CD4-positive, CD25-positive, alpha-beta regulatory T cell (primary cell): ENCODE measurements at regions not wholly inside any gene's neighbourhood (a gene's known extent, or its start where the extent isn't known, plus 50 kb on each side); places are given as distances from the start of the nearest gene placed in this dataset.

Experiments used
- ATAC-seq, 2 donors: fragments of 150-1000 bp; cut with Tn5 transposase; one replicate each; pipeline ENCODE4 v1.10.0; 2021; ENCODE audit warnings: low read depth in 2 of 2, moderate number of reproducible peaks in 2 of 2, moderate library complexity in 1 of 2
- DNase-seq, 3 donors: peaks; one replicate each; pipeline versions ENCODE4 v3.0.0 to v3.0.0-alpha.2; 2012 to 2022; ENCODE audit warnings: mixed read lengths in 1 of 3
- H3K27ac ChIP-seq: one replicate; pipeline ENCODE4 v1.7.0; 2013; ENCODE audit warnings: mild to moderate bottlenecking, low read length; ENCODE audit not compliant: insufficient read depth, poor library complexity, severe bottlenecking
- H3K27me3 ChIP-seq: one replicate; pipeline ENCODE4 v1.7.0; 2013; ENCODE audit warnings: low read length; ENCODE audit not compliant: control insufficient read depth, insufficient read depth
- H3K36me3 ChIP-seq: one replicate; pipeline ENCODE4 v1.7.0; 2013; ENCODE audit warnings: mild to moderate bottlenecking, low read length, moderate library complexity; ENCODE audit not compliant: control insufficient read depth, insufficient read depth
- H3K4me1 ChIP-seq: 2 replicates; pipeline ENCODE4 v1.7.0; 2013; ENCODE audit warnings: mild to moderate bottlenecking, low read length; ENCODE audit not compliant: insufficient read depth, control insufficient read depth, poor library complexity, severe bottlenecking
- H3K4me3 ChIP-seq: one replicate; pipeline ENCODE4 v1.7.0; 2013; ENCODE audit warnings: low read depth, mild to moderate bottlenecking, low read length, moderate library complexity
- H3K9me3 ChIP-seq, 2 experiments: 1 replicate in 1 of 2; 2 replicates in 1 of 2; pipeline ENCODE4 v1.7.0; 2013; ENCODE audit warnings: low read length in 2 of 2, mild to moderate bottlenecking in 1 of 2, moderate library complexity in 1 of 2; ENCODE audit not compliant: control insufficient read depth in 2 of 2
- H3K27ac Mint-ChIP-seq, 3 donors: one replicate each; pipeline ENCODE4 v1.8.0; 2020 to 2022; ENCODE audit warnings: mild to moderate bottlenecking in 3 of 3, mixed read lengths in 3 of 3, moderate library complexity in 2 of 3
- H3K27me3 Mint-ChIP-seq: one replicate; pipeline ENCODE4 v1.8.0; 2022; ENCODE audit warnings: mild to moderate bottlenecking, mixed read lengths
- H3K36me3 Mint-ChIP-seq: one replicate; pipeline ENCODE4 v1.8.0; 2020; ENCODE audit warnings: mixed read lengths
- H3K4me1 Mint-ChIP-seq, 4 donors: one replicate each; pipeline ENCODE4 v1.8.0; 2020 to 2022; ENCODE audit warnings: mixed read lengths in 4 of 4, mild to moderate bottlenecking in 1 of 4
- H3K4me3 Mint-ChIP-seq, 4 donors: one replicate each; pipeline ENCODE4 v1.8.0; 2020 to 2022; ENCODE audit warnings: mild to moderate bottlenecking in 4 of 4, mixed read lengths in 4 of 4, moderate library complexity in 3 of 4
- H3K9me3 Mint-ChIP-seq, 7 donors: one replicate each; pipeline ENCODE4 v1.8.0; 2020 to 2022; ENCODE audit warnings: mixed read lengths in 7 of 7, mild to moderate bottlenecking in 3 of 7, moderate library complexity in 2 of 7

DNA sequence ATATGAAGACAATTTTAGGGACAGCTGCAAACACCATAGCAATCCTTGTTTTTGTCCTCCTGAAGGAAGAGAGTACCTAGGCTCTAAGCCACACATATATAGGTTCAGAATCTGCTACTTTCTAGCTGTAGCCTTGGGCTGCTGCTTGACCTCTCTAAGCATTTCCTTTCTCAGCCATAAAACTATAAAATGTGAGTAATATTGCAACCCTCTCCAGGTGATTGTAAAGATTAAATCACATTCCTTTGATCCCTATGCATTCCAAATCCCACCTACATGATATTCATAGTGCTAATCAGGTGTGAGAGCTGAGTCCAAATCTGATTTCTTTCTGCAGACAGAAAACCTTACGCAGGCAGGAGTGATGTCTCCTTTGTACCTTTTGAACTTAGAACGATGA, 913.5 kb downstream of the VRK1 start:
- H3K4me1 ChIP-seq: peaks cover 66% of the 10 kb centered on the region
- no peak for ATAC-seq

GRCh38 chr14:97712471-97712870, 915.3 kb downstream of the VRK1 start:
- ATAC-seq: no peak
- Mint-ChIP-seq H3K4me1 (peaks cover 35 to 65% (median 50%) of the 10 kb centered on the region in 4 donors), H3K9me3 (peaks cover 0 to 1% (median 0%) of the 10 kb centered on the region in 7 donors), H3K4me3 (no peak overlapping the region), H3K36me3 (no peaks in the 10 kb centered on the region), H3K27me3 (no peaks in the 10 kb centered on the region), H3K27ac (peak overlapping the region; percentile 71 to 87 (median 86))
- peaks cover 48% of the 10 kb centered on the region for H3K4me1 ChIP-seq
- H3K4me3 ChIP-seq: no peak overlapping the region
- no peaks in the 10 kb centered on the region for H3K27me3 ChIP-seq
- H3K9me3 ChIP-seq: no peaks in the 10 kb centered on the region
- no peak for DNase-seq
- H3K27ac ChIP-seq: peak overlapping the region; percentile 28
- H3K36me3 ChIP-seq: no peaks in the 10 kb centered on the region

More for the DNA sequence above, 913.5 kb downstream of the VRK1 start:
- no peaks in the 10 kb centered on the region for H3K27me3 Mint-ChIP-seq
- Histone ChIP-seq H3K36me3 (no peaks in the 10 kb centered on the region), H3K4me3 (peak overlapping the region; percentile 59), H3K27ac (peak overlapping the region; percentile 59), H3K27me3 (no peaks in the 10 kb centered on the region), H3K9me3 (no peaks in the 10 kb centered on the region)
- no peaks in the 10 kb centered on the region for H3K9me3 Mint-ChIP-seq
- no peaks in the 10 kb centered on the region for H3K36me3 Mint-ChIP-seq
- DNase-seq: no peak
- peak overlapping the region; percentile 22 to 71 (median 32) for H3K27ac Mint-ChIP-seq
- H3K4me3 Mint-ChIP-seq: peak overlapping the region; percentile 1 to 71 (median 44)
- peaks cover 38 to 83% (median 67%) of the 10 kb centered on the region in 4 donors for H3K4me1 Mint-ChIP-seq

DNA sequence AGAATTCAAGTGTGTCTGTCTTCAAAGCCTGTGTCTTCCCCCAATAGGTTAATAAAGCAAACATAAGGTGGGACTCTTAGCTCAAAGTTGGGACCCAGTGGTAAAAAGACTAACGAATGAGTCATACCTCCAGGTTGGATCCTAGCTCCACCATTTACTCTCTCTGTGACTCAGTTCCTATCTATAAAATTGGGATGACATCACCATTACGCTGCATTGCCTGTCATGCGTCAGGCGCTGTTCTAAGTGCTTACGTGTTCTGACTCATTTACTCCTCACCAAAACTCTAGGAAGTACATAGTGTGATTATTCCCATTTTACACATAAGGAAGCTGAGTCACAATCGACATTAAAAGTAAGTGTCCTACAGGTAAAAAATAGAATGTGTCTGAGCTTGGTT, 915.8 kb downstream of the VRK1 start:
- no peaks in the 10 kb centered on the region for H3K9me3 ChIP-seq
- ATAC-seq: no peak
- no peak for DNase-seq
- peaks cover 38 to 60% (median 47%) of the 10 kb centered on the region in 4 donors for H3K4me1 Mint-ChIP-seq
- H3K36me3 ChIP-seq: no peaks in the 10 kb centered on the region
- H3K27me3 Mint-ChIP-seq: no peaks in the 10 kb centered on the region
- H3K27ac ChIP-seq: no peak overlapping the region
- peaks cover 0 to 2% (median 0%) of the 10 kb centered on the region in 7 donors for H3K9me3 Mint-ChIP-seq
- H3K27me3 ChIP-seq: no peaks in the 10 kb centered on the region
- peaks cover 43% of the 10 kb centered on the region for H3K4me1 ChIP-seq
- no peaks in the 10 kb centered on the region for H3K36me3 Mint-ChIP-seq
- peak overlapping the region; percentile 29 to 86 (median 71) for H3K27ac Mint-ChIP-seq
- H3K4me3 Mint-ChIP-seq: no peak overlapping the region
- no peak overlapping the region for H3K4me3 ChIP-seq

GRCh38 chr14:97718886-97719442, 921.8 kb downstream of the VRK1 start:
- Mint-ChIP-seq H3K9me3 (peaks cover 0 to 2% (median 0%) of the 10 kb centered on the region in 7 donors), H3K27ac (peak overlapping the region; percentile 13 to 95 (median 60)), H3K36me3 (peaks cover 8% of the 10 kb centered on the region), H3K4me3 (peak overlapping the region in 2 of 4 donors; percentile 8 to 39), H3K27me3 (peaks cover 5% of the 10 kb centered on the region), H3K4me1 (peaks cover 25 to 59% (median 45%) of the 10 kb centered on the region in 4 donors)
- Histone ChIP-seq H3K27ac (peak overlapping the region; percentile 52), H3K4me1 (peaks cover 37% of the 10 kb centered on the region), H3K9me3 (no peaks in the 10 kb centered on the region), H3K36me3 (no peaks in the 10 kb centered on the region), H3K4me3 (peak overlapping the region; percentile 5), H3K27me3 (no peaks in the 10 kb centered on the region)
- ATAC-seq: peak; percentile 22 to 44
- peak in 1 of 3 donors; percentile 41 for DNase-seq

- Mint-ChIP-seq H3K27me3 (peaks cover 5% of the 10 kb centered on the region), H3K36me3 (peaks cover 8% of the 10 kb centered on the region), H3K4me1 (peaks cover 33 to 67% (median 51%) of the 10 kb centered on the region in 4 donors), H3K27ac (peak overlapping the region; percentile 19 to 68 (median 37)), H3K9me3 (peaks cover 0 to 2% (median 1%) of the 10 kb centered on the region in 7 donors), H3K4me3 (peak overlapping the region; percentile 9 to 52 (median 40))
- H3K9me3 ChIP-seq: no peaks in the 10 kb centered on the region
- DNase-seq (peak; percentile 34 to 79 (median 64)), ATAC-seq (peak; percentile 65 to 71)
- H3K4me1 ChIP-seq: peaks cover 47% of the 10 kb centered on the region
- no peaks in the 10 kb centered on the region for H3K36me3 ChIP-seq
- peak overlapping the region; percentile 52 for H3K27ac ChIP-seq
- H3K4me3 ChIP-seq: peak overlapping the region; percentile 35
- no peaks in the 10 kb centered on the region for H3K27me3 ChIP-seq
Observed at GRCh38 chr14:97719931-97720330, 922.7 kb downstream of the VRK1 start.

DNA sequence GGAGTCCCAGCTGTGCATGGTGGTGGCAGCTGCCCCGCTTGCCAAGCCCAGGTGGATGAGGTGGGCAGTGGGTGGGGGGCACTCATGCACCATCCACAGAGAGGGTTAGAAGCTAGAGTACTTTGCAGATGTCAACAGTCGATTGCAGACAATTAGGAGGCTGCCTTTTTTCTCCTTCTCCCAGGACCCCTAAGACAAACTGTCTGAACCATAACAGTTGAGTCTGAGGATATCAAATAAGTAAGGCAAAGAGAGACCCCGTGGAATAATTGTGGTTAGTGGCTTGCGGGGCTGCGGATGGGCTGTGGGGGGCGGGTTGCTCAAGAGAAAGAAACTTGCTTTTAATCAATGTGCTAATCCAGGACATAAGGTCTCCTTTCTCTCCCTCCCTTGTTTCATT, 926.2 kb downstream of the VRK1 start:
- Mint-ChIP-seq H3K4me1 (peaks cover 43 to 95% (median 68%) of the 10 kb centered on the region in 4 donors), H3K36me3 (peaks cover 8% of the 10 kb centered on the region), H3K4me3 (peak overlapping the region in 3 of 4 donors; percentile 71 to 91 (median 90)), H3K27ac (peak overlapping the region; percentile 82 to 97 (median 88)), H3K9me3 (peaks cover 0 to 2% (median 0%) of the 10 kb centered on the region in 7 donors), H3K27me3 (peaks cover 5% of the 10 kb centered on the region)
- Histone ChIP-seq H3K27ac (no peak overlapping the region), H3K4me3 (no peak overlapping the region), H3K27me3 (no peaks in the 10 kb centered on the region), H3K9me3 (no peaks in the 10 kb centered on the region), H3K4me1 (peaks cover 57% of the 10 kb centered on the region), H3K36me3 (no peaks in the 10 kb centered on the region)
- no peak for DNase-seq
- no peak for ATAC-seq

- H3K27me3 ChIP-seq: no peaks in the 10 kb centered on the region
- H3K27ac ChIP-seq: peak overlapping the region; percentile 78
- peaks cover 43 to 91% (median 64%) of the 10 kb centered on the region in 4 donors for H3K4me1 Mint-ChIP-seq
- H3K27ac Mint-ChIP-seq: peak overlapping the region; percentile 88 to 97 (median 96)
- ATAC-seq (no peak), DNase-seq (peak in 1 of 3 donors; percentile 45)
- no peaks in the 10 kb centered on the region for H3K36me3 ChIP-seq
- H3K4me1 ChIP-seq: peaks cover 52% of the 10 kb centered on the region
- H3K4me3 Mint-ChIP-seq: peak overlapping the region; percentile 71 to 91 (median 85)
- H3K27me3 Mint-ChIP-seq: peaks cover 5% of the 10 kb centered on the region
- H3K9me3 Mint-ChIP-seq: peaks cover 0 to 2% (median 0%) of the 10 kb centered on the region in 7 donors
- peaks cover 8% of the 10 kb centered on the region for H3K36me3 Mint-ChIP-seq
- peak overlapping the region; percentile 78 for H3K4me3 ChIP-seq
- H3K9me3 ChIP-seq: no peaks in the 10 kb centered on the region
Observed at GRCh38 chr14:97723819-97724218, 926.6 kb downstream of the VRK1 start.
